SU-DHL-6 (cell line): ENCODE measurements at regions not wholly inside any gene's neighbourhood (a gene's known extent, or its start where the extent isn't known, plus 50 kb on each side); places are given as distances from the start of the nearest gene placed in this dataset.

Source experiments
- H2AFZ ChIP-seq: fragments of 200-600 bp; sonication (generic); 2 replicates; pipeline ENCODE4 v1.6.1; 2014; ENCODE audit warnings: low read depth, mild to moderate bottlenecking, moderate library complexity, mixed read lengths, antibody characterized with exemption, low read length; ENCODE audit not compliant: severe bottlenecking
- H3F3A ChIP-seq: fragments of 200-600 bp; shearing (Covaris generic); 2 replicates; pipeline ENCODE4 v1.6.0; 2016; ENCODE audit warnings: antibody characterized with exemption, mild to moderate bottlenecking; ENCODE audit not compliant: insufficient read depth
- H3K27ac ChIP-seq: fragments of 200-600 bp; sonication (generic); 2 replicates; pipeline ENCODE4 v1.5.1; 2016; ENCODE audit warnings: low read depth, mild to moderate bottlenecking, low read length, moderate library complexity, mixed read lengths
- H3K27me3 ChIP-seq: fragments of 200-600 bp; sonication (generic), shearing (Covaris generic); 2 replicates; pipeline ENCODE4 v1.6.0; 2014; ENCODE audit warnings: mild to moderate bottlenecking, low read length
- H3K36me3 ChIP-seq: fragments of 200-600 bp; sonication (generic); 2 replicates; pipeline ENCODE4 v1.6.1; 2014; ENCODE audit warnings: mild to moderate bottlenecking, low read length, mixed read lengths
- H3K4me2 ChIP-seq: fragments of 300-600, 200-600 bp; shearing (Covaris generic), sonication (generic); 2 replicates; pipeline ENCODE4 v1.6.0; 2014; ENCODE audit warnings: low read length, low read depth, mild to moderate bottlenecking; ENCODE audit not compliant: poor library complexity, severe bottlenecking
- H3K4me3 ChIP-seq: fragments of 200-600 bp; sonication (generic); 2 replicates; pipeline ENCODE4 v1.5.1; 2014; ENCODE audit warnings: antibody characterized with exemption, low read length, mild to moderate bottlenecking, mixed read lengths; ENCODE audit not compliant: insufficient read depth, poor library complexity, severe bottlenecking
- H3K79me2 ChIP-seq: fragments of 200-600 bp; sonication (generic); 2 replicates; pipeline ENCODE4 v1.6.1; 2014; ENCODE audit warnings: mild to moderate bottlenecking, low read length, moderate library complexity; ENCODE audit not compliant: insufficient read depth
- H3K9ac ChIP-seq: fragments of 200-600 bp; sonication (generic); 2 replicates; pipeline ENCODE4 v1.7.0; 2014; ENCODE audit warnings: mild to moderate bottlenecking, low read length
- H3K9me2 ChIP-seq: fragments of 200-600 bp; sonication (generic); replicated peaks from 2 replicates; pipeline ENCODE4 v1.6.1; 2014; ENCODE audit warnings: low read length; ENCODE audit not compliant: insufficient read depth
- H3K9me3 ChIP-seq: fragments of 200-600 bp; sonication (generic); 2 replicates; pipeline ENCODE4 v1.6.1; 2014; ENCODE audit warnings: low read length, mixed read lengths; ENCODE audit not compliant: insufficient read depth
- H4K20me1 ChIP-seq: fragments of 200-600 bp; sonication (generic); 2 replicates; pipeline ENCODE4 v1.6.1; 2014; ENCODE audit warnings: low read depth, mild to moderate bottlenecking, antibody characterized with exemption, low read length, moderate library complexity, mixed read lengths
- CTCF ChIP-seq: fragments of 200-600 bp; sonication (generic); IDR thresholded peaks from one replicate; pipeline ENCODE4 v1.5.1; 2017; ENCODE audit warnings: antibody characterized with exemption, mild to moderate bottlenecking, low read length, moderate library complexity; ENCODE audit not compliant: insufficient read depth, poor library complexity, severe bottlenecking
- EZH2phosphoT487 ChIP-seq: fragments of 200-600 bp; sonication (generic), shearing (Covaris generic); conservative IDR thresholded peaks from 2 replicates; pipeline ENCODE4 v1.6.1; 2018; ENCODE audit warnings: mild to moderate bottlenecking, antibody characterized with exemption, low read length, moderate library complexity, mixed read lengths

- H2AFZ ChIP-seq, result no peak overlapping the region
Observed at GRCh38 chr1:83100133-83100532, 898.8 kb downstream of the TTLL7 start.

GRCh38 chr1:83098791-83099190, 900.1 kb downstream of the TTLL7 start:
- Histone ChIP-seq H3K36me3 (no peaks in the 10 kb centered on the region), H3F3A (no peaks in the 10 kb centered on the region), H3K79me2 (no peaks in the 10 kb centered on the region), H3K9me3 (no peaks in the 10 kb centered on the region), H3K4me3 (no peak overlapping the region), H4K20me1 (no peaks in the 10 kb centered on the region), H3K4me2 (no peak overlapping the region), H3K27me3 (no peaks in the 10 kb centered on the region), H3K9me2 (no peaks in the 10 kb centered on the region), H3K9ac (no peak overlapping the region), H3K27ac (no peak overlapping the region), H2AFZ (no peak overlapping the region)
- TF ChIP-seq EZH2phosphoT487 (no peak), CTCF (no peak)

More at GRCh38 chr1:83100133-83100532, 898.8 kb downstream of the TTLL7 start:
- Histone ChIP-seq H4K20me1 (no peaks in the 10 kb centered on the region), H3K27ac (no peak overlapping the region), H3K9me3 (no peaks in the 10 kb centered on the region), H3K79me2 (no peaks in the 10 kb centered on the region), H3K9me2 (no peaks in the 10 kb centered on the region), H3K4me2 (no peak overlapping the region), H3K27me3 (no peaks in the 10 kb centered on the region), H3K36me3 (no peaks in the 10 kb centered on the region), H3K4me3 (no peak overlapping the region), H3K9ac (no peak overlapping the region), H3F3A (no peaks in the 10 kb centered on the region)
- no peak for TF ChIP-seq EZH2phosphoT487
- TF ChIP-seq CTCF, result no peak

DNA sequence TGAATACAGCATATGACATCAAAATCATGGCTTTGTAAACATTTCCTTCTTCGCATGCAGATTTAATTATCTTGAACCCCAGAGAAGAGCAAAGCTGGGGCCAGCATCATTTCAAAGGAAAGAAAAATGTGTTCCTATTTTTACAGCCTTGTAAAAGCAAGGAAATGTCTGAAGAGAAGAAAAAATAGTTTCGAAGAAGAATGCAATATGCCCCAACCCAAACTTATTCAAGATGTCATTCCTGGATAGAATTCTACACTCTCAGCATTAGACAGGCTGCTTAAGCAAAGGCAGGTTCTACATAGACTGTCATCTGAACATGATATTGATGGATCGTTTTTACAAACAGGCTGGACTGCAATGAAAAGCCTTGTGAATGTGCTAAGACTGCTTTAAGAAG, 900.8 kb downstream of the TTLL7 start:
- H3K27me3 ChIP-seq, result no peaks in the 10 kb centered on the region
- no peaks in the 10 kb centered on the region for H3K79me2 ChIP-seq
- H3K9me3 ChIP-seq, result no peaks in the 10 kb centered on the region
- TF ChIP-seq CTCF (no peak), EZH2phosphoT487 (no peak)
- H3K27ac ChIP-seq, result no peak overlapping the region
- H4K20me1 ChIP-seq, result no peaks in the 10 kb centered on the region
- no peaks in the 10 kb centered on the region for H3F3A ChIP-seq
- H3K4me3 ChIP-seq, result no peak overlapping the region
- H3K4me2 ChIP-seq, result no peak overlapping the region
- no peak overlapping the region for H2AFZ ChIP-seq
- H3K36me3 ChIP-seq, result no peaks in the 10 kb centered on the region
- H3K9me2 ChIP-seq, result no peaks in the 10 kb centered on the region
- no peak overlapping the region for H3K9ac ChIP-seq

- Histone ChIP-seq H3K9me3 (no peaks in the 10 kb centered on the region), H3K27me3 (no peaks in the 10 kb centered on the region), H3K79me2 (no peaks in the 10 kb centered on the region), H3K9me2 (no peaks in the 10 kb centered on the region), H3K27ac (no peak overlapping the region), H3K9ac (no peak overlapping the region), H3F3A (no peaks in the 10 kb centered on the region), H2AFZ (no peak overlapping the region), H3K36me3 (no peaks in the 10 kb centered on the region), H3K4me3 (no peak overlapping the region), H3K4me2 (no peak overlapping the region), H4K20me1 (no peaks in the 10 kb centered on the region)
- no peak for TF ChIP-seq EZH2phosphoT487
- no peak for TF ChIP-seq CTCF
Observed at GRCh38 chr1:83097715-83098114, 901.2 kb downstream of the TTLL7 start.
